Activated CD4-positive, CD25-positive, alpha-beta regulatory T cell treated with anti-CD3 and anti-CD28 coated beads, Interleukin-2, amount 50 U/mL, for 24 hours (primary cell): ENCODE measurements at regions not wholly inside any gene's neighbourhood (a gene's known extent, or its start where the extent isn't known, plus 50 kb on each side); places are given as distances from the start of the nearest gene placed in this dataset.

Source experiments
- ATAC-seq, 2 donors: fragments of 150-1000 bp; cut with Tn5 transposase; one replicate each; pipeline ENCODE4 v1.10.0; 2021; ENCODE audit warnings: mild to moderate bottlenecking in 1 of 2, moderate library complexity in 1 of 2

DNA sequence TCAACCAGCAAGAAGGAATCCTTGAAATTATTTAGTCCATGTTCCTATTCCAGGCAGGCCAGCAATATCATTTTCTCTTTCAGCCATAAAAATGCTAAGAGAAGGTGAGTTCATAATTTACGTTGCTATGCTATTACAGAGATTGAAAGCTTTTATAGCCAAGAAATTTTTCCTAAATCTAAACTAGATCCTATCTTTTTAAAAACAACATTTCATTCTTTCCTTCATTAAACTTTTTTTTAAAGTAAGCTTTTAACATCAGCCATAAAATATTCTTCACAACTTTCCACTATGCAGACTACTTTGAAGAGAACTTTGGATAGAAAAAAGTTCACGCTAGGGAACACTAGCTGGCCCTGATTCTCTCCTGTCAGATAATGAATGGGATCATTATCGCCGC lies 159.8 kb downstream of the RPS12 start:
- ATAC-seq: no peak

DNA sequence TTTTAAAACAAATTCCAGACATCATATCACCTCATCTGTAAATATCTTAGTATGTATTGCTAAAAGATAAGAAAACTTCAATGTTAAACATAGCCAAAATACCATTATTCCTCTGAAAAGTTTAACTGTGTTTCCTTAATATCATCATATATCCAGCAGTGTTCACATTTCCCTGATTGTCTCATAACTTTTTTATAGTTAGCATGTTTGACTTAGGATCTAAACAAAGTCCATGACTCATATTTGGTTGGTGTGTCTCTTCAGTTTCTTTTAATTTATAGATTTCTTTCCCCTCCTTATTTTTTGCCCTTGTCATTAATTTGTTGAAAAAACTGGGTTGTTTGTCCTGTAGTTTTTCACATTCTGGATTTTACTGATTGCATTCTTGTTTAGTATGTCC lies 163.0 kb downstream of the RPS12 start:
- ATAC-seq: no peak

DNA sequence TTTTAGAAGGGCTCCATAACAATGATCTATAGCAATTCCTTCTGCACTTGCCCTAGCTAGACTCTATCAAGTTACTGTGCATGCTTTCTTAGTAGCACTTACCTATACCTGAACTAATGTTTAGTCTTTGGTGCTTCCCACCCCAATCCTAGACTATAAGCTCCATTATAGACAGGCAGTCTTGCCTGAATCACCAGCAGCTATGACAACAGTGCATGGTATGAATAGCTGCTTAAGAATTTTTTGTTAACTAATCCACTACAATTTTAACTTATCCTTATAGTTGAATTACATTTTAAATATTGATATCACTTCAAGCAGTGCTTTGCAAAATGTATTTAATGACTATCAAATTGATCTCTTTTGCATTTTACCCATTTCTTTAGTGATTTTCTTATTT lies 164.3 kb downstream of the RPS12 start:
- ATAC-seq: no peak

DNA sequence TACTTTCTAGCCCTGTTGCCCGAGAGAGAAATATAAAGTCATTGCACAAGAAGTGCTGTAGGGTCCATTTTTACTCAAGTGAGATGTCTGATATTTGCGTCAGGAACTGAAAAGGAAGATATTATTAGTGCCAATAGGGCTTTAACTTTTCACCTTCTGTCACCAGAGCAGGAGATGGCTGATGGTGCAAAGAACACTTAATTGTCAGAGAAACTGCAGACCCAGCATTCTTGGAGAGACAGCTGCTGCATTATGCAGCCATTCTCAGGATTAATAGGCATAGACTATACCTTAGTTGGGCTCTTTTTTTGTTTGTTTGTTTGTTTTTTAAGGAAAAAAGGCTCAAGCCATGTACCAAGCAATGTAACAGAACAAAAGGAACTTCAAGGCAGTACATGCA lies 179.4 kb downstream of the RPS12 start:
- ATAC-seq: no peak

DNA sequence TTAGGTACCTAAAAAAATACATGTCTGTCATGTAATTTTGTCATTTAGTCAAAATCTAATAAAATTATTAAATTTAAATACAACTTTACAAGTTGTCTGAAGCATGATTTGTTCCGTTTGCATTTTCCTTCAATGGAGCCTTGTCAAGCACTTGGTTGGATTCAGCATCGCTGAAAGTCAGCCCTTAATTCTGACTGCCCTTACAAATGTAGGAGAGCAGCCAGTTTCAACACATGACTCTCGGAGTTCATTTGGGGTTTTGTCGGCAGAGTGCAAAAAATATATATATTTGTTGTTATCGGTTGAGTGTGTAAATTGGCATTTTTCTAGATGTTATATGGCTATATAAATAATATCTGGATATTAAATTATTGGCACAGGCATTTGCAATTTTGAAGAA lies 180.6 kb downstream of the RPS12 start:
- ATAC-seq: no peak

DNA sequence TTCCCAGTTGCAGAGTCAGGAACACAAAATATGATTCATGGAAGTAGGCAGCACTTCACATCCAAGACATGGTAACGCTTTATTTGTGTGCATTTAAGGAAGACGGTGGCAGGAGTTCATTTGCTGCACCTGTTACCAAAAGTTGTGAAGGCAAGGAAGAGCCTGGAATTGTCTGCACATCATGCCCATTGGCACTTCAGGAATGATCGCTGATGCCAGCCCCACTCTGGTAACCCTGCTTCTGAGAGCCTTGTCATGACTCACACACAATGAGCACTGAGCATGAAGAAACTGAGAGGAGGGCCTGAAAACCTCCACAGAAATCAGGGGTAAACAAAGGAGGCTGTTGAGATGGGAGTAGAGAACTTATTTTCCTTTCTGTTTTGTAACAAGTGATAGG lies 181.1 kb downstream of the RPS12 start:
- no peak for ATAC-seq

DNA sequence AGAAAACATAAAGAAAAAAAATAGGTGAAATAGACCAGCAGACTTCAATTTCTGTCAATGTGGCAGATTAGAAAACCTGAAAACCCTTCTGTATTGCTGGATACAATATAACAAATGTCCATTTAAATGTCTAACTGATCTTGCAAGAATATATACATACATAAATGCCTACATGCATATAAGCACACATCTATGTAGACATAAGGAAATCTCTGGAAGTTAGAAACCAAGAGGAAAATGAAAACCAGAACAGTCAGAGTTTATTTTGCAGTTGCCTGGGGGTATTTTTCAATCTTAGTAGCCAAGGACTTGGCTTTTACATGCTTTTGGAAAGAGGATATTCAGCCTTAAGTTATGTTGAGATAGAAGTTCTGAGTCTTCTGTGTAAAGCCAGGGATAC lies 184.0 kb downstream of the RPS12 start:
- ATAC-seq: no peak

DNA sequence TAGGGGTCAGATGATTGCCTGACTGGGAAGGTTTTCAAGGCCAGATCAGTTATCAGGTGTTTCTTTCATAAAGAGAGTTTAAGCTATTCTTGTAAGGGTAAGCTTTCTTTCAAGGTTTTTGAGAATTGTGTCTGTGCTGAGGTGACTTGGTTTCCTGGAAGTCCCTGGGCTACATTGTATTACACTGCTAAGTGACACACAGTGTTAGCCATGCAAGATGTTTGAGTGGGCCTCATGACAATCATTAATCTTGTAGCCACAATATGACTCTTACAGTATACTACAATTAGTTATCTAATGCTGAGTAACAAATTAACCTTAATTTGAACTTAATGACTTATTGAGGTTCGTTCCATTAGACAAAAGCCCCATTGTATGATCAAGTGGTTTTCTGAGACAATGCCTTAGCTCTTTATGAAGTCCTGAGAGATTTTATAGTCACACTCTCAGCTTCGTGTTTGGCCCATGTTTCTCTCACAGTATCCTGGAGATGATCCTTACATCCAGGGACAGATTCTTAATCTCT lies 186.7 kb downstream of the RPS12 start:
- ATAC-seq: no peak

DNA sequence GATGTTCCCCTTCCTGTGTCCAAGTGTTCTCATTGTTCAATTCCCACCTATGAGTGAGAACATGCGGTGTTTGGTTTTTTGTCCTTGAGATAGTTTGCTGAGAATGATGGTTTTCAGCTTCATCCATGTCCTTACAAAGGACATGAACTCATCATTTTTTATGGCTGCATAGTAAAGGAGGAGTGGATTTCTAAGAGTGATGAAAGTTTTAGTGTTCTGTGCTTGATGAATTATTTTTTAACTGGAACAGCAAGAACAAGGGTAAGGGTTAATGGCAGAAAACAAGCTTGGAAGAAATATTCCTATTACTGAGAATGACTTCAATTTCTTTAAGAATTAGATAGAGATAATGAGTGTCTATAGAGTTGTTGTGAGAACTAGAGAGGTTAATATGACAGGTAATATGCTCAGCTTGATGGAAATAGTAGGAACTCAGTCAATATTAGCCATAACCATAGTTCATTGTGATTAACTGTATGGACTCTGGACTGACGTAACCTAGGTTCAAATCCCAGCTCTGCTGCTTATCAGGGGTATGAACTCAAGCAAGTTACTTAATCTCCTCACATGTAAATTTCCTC lies 190.0 kb downstream of the RPS12 start:
- no peak for ATAC-seq

DNA sequence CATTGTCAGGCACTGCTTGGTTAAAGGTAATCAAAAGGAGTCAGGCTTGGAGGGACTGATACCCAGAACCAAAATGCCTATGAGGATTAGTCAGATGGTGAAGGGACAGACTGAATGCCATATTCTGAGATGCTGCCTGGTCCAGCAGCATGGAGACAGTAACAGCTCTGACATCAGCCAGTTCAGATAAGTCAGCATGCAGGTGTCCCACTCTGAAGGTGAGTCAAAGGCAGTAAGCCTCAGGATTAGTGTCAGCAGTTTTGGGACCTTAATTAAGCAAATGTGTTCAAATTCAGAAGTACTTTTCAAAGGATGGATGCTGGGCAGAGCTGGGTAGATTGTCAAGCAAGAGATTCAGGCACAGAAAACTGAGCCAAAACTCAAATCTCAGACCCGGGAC lies 198.4 kb downstream of the RPS12 start:
- ATAC-seq: no peak

DNA sequence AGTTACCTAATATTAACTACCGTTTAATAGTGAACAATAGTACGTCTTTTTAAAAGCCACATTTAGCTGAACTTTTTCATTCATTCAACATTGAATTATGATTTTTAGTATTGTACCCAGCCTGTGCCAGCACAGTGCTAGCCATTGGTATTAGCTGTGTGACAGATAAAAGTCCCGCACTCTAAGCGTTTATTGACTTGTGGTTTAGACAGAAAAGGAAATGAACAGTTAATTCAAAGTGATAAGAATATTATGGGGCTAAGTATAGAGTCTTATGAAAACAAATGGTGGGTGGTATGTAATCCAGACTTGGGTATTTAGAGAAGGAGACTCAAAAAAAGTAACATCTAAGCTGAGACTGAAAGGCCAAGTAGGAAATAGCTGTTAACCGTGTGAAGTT lies 202.3 kb downstream of the RPS12 start:
- ATAC-seq: no peak

DNA sequence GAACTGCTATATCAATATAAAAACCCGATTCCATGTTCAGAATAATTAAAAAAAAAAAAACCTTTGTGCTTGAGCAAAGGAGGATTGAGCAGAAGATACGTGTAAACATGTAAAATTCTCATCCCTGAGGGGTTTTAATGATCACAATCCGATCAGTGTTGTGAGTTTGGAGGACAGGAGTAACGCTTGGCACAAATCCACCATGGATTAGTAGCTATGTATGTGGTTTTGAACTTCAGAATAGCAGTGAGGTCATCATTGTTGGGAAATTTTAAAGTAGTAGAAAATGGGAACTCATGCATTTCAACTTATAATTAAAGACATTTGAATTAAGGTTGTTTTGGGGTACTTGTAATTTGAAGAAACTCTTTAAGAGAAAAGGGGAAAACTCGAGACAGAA lies 203.2 kb downstream of the RPS12 start:
- no peak for ATAC-seq

DNA sequence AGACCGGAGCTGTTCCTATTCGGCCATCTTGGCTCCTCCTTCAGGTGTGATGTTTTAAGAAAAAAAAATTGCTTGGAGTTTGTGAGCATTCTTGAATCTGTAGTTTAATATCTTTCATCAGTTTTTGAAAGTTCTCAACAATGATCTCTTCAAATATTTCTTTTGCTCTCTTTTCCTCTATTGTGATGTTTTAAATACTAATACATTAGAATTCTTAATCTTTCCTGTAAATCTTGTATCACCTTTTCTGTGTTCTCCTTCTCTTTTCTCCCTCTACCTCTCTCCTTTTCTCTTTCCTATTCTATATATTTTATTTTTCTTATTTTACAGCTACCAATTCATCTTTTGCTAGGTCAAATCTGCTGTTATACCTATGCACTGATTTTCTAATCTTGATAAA lies 212.3 kb downstream of the RPS12 start:
- no peak for ATAC-seq

DNA sequence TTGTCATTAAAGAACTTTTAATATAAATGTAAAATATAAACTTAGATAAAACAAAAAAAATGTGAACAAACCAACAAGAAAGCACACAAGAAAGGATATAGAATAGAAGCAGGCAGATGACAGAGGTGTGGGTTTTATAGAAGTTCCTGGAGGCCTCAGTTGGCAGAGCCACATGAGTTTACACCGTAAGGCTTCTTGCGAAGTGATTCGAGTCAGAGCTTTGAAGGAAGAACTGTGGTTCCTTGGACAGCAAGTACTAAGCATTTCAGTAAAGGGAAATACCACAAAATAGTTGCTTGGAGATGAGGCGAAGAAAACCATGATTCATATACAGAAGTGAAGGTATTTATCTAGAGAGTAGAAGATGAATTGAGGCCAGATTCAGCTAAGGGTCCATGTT lies 207.9 kb upstream of the EYA4 start:
- no peak for ATAC-seq

DNA sequence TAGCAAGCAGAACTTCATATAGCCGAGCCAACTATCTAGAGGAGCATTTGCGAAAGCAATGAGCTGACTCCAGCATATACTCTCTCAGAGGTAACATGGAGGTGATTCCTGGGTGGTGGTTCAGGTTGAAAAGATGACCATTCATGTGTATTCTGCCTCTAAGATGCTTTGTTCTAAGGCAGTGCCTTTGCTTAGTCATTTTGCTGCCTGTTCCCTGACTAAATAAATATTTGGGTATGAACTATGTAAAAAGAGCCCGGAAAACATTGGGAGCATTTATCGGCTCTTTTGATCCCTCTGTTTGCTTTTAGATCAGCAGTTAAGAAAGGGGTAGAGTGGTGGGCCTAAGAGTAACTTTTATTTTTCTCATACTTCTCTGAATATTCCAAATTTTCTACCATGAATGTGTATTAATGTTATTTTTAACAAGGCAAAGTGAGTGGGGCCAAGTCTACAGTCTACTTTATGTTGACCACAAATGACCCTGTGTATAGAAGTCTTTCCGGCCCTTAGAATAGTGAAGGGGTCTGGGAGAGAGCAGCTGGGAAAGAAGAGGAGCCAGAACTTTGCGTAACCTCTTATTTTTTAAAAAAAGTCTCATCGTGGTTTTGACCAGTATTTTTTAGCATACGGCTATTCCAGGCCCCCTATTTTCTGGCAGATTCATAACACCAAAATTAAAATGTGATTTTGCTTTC lies 206.5 kb upstream of the EYA4 start:
- no peak for ATAC-seq

DNA sequence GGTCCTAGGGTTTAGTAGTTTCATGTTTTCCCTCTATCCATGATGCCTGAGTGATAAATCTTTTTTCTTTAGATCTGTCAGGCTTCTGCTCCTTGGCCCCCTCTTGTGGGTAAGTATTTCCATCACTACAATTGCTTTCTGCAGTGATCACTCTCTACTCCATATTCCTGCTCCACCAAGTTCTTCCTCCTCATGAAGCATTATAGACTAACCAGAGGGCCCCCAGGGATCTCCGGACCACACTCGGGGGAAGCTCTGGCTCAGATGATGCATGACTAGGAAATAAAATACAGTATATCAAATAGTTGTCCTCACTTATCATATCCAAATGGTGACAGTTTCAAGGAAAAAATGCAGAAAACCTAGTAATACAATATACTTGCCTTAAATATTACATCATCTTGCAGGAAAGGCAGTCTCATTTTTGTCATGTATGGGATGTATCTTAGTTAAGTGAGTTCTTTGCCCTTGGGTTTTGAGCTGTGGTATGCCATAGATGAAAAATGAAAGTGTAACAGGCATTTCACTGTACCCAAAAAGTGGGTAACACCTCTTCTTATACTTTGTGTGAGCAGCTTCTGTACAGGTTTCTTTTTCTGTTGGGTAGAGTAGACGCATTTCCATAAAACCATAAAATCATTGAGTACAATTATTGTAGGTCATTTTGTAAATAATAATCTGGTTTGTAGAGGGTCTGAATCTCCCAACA lies 200.9 kb upstream of the EYA4 start:
- ATAC-seq: no peak

DNA sequence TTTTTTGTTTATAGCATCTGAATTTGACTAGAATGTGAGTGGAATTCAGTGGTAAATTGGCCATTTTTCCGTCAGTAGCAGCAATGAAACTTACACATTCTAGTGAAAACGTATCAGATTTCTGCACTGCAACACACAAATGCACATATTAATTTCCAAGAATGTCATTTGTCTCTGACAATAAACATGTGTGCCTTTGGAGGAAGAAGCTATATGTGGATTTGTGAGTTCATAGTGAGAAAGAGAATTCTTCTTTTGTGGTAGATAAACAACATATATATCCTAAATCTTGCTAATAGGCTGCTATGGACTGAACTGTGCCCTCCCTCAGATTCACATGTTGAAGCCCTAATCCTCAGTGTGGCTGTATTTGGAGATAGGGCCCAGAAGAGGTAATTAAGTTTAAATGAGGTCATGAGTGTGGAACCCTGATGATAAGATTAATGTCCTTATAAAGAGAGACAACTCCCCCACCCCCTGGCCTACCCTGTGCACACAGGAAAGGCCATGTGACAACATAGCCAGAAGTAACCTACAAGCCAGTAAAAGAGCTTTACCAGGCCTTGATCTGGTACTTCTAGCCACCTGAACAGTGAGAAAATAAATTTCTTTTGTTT lies 200.2 kb upstream of the EYA4 start:
- ATAC-seq: no peak

DNA sequence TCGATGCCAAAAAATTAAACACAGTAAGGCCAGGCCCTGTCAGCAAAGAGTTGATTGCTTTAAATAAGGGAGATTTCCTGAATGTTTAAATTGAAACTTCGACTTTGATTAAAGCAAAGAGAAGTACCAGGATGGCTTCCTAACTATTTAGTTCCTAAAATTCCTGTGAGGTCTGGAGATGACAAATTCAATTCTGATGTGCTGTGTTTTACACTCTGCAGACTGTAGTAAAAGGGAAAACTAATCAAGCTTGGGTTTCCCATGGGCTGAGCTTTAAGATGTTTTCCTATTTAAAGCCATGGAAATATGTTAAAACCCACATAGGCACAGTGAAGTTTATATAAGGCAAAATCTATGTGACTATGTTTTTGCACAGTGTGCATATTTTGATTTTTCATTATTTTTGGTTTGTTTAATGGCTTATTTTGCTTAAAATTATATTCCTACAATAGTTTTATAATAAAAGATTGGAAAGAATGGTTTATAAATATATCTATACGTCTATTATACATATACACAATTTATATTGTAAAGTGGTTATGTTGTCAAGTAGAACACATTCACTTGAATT lies 198.5 kb upstream of the EYA4 start:
- ATAC-seq: no peak

DNA sequence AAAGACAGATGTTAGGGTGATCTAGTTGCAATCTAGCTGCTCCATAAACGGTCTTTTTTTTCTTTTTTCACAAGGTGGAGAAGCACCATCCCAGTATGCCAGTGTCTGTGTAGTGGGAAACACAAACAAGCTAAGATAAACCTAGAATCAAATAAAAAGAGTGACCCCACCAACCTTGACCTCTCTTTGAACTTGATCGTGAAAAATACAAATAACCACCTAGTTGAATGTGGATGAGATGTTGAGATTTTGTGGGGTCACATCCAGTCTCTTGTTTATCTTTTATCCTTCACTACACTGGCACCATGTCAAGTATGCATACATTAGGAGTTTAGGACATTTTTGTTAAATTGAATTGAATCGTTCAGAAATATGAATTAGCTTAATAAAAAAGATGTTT lies 194.6 kb upstream of the EYA4 start:
- ATAC-seq: no peak

DNA sequence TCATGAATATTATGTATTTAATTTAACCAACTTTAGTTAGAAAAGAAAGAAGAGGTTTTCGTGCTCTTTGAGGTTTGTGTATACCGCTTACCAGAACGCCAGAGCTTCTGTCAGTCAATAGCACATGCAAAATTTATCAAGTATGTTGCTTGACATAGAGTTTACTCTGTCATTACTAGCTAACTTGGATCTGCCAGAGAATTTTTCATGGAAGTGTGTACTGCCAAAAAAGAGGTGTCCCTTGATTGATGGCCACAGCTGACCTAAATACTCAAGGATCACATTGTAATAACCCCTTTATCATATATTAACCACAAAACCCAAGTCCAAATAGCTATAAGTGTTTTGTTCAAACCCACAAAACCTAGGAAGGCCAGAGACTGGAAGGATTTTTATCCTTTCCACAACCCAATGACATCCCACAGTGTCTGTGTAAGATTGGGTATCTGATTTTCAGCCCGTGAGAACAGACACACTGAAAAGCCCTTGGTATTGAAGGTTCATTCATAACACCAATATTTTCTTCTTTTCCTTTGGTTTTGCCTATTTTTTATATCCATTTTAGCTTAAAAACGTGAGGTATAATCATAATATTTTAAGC lies 194.0 kb upstream of the EYA4 start:
- ATAC-seq: no peak

DNA sequence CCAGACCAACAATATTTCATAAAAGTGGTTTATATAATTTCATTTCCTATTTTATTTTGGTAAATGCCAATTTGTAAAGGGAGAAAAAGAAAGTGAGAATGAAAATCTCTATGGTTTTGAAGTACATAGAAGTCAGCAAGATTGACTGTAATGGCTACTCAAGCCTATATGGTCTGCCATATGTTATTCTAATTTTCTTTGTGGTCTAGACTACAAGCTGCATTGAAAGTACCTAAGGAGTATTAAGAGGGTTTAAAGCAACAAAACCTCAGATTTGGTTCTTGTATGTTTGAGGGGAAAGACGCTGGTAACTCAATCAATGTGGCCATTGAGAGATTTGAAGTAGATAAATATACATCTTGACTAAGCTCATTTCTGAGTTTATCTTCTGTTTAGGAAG lies 193.5 kb upstream of the EYA4 start:
- ATAC-seq: no peak

DNA sequence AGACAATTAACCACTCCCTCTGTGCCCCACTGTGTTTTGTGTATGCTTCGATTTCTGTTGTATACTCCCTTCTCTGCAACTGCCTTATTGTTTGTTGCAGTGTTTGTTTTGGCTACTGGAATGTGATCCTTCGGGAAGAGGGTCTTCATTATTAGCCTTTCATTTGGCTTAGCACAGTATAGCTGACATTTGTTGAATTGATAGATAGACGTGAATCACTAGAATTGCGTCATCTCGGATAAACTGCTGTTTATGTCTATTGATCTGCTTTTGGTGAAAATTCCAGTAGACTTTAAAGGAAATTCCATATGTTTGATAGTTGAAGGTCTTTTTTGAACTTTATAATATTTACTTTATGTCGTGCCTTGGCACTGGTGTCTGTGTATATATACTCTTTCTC lies 189.9 kb upstream of the EYA4 start:
- ATAC-seq: no peak

DNA sequence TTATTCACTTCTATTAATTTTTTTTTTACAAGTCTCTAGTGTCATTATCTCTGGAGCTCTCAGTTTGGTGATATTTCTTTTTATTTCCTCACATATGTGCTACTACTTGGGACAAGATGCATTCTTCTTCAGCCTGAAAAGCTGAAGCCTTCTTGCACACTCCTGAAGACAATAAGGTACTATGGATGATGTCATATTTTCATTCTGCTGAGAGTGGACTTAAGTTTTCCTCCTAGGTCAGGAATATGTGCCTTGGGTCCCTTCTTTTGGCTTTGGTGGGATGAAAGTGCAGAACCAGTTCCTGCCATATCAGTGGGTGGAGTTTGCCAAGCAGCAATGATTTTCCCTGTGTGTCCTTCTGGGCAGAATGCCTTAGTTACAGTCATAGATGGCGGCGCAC lies 188.7 kb upstream of the EYA4 start:
- ATAC-seq: no peak
